OCI-LY7 (cell line): ENCODE measurements at regions not wholly inside any gene's neighbourhood (a gene's known extent, or its start where the extent isn't known, plus 50 kb on each side); places are given as distances from the start of the nearest gene placed in this dataset.

ENCODE experiments used
- CTCF ChIP-seq: fragments of 200-600 bp; sonication (generic); conservative IDR thresholded peaks from 2 replicates; pipeline ENCODE4 v1.5.1; 2014; ENCODE audit warnings: mild to moderate bottlenecking, antibody characterized with exemption, low read length, moderate library complexity, mixed read lengths
- EZH2phosphoT487 ChIP-seq: fragments of 200-600 bp; sonication (generic); IDR thresholded peaks from 2 replicates; pipeline ENCODE4 v1.6.1; 2018; ENCODE audit warnings: low read depth, borderline replicate concordance, mild to moderate bottlenecking, mixed run types, antibody characterized with exemption, low read length, moderate library complexity, mixed read lengths

DNA sequence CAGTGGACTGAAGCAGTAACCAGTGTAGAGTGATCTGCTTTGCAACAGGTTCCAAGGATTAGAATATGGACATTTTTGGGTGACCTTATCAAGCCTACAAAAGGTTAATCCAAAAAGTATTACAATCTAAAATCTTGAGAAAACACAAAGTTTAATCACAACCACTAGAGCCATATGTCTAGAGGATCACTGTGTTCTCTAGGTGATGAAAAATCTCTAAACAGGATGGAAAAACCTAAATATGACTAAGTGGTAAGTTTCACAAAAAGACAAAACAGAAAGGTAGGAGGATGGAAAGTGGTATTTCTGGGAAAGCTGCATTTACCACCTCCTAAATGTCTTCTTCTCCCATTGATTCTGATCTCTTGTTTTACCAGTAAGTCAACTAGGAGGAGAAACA, 411.1 kb upstream of the CXADR start:
- TF ChIP-seq CTCF (no peak), EZH2phosphoT487 (no peak)
